ENCODE measurements at regions not wholly inside any gene's neighbourhood (a gene's known extent, or its start where the extent isn't known, plus 50 kb on each side); places are given as distances from the start of the nearest gene placed in this dataset.

DNA sequence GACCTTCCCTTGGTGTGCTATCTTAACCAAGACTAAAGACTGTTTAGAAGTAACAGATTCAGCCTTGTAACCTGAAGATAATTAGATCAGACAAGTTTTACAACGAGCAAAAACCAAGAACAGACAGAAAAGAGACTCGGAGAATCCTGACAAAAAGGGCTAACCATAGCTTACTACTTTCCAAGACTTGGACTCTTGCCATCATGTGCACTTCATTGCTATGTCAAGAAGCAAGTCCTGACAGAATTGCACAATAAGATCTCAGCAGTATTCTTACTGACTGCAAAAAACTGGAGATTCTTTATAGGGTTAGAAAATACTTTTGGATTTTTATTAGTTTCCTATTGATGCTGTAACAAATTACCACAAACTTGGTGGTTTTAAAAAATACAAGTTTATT lies 1539.0 kb upstream of the NUDT12 start:
- TF ChIP-seq, protein P1, sequence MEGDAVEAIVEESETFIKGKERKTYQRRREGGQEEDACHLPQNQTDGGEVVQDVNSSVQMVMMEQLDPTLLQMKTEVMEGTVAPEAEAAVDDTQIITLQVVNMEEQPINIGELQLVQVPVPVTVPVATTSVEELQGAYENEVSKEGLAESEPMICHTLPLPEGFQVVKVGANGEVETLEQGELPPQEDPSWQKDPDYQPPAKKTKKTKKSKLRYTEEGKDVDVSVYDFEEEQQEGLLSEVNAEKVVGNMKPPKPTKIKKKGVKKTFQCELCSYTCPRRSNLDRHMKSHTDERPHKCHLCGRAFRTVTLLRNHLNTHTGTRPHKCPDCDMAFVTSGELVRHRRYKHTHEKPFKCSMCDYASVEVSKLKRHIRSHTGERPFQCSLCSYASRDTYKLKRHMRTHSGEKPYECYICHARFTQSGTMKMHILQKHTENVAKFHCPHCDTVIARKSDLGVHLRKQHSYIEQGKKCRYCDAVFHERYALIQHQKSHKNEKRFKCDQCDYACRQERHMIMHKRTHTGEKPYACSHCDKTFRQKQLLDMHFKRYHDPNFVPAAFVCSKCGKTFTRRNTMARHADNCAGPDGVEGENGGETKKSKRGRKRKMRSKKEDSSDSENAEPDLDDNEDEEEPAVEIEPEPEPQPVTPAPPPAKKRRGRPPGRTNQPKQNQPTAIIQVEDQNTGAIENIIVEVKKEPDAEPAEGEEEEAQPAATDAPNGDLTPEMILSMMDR (IDR thresholded peaks at IDR 0.05; ENCODE audit: poor library complexity), result no peak
- TF ChIP-seq EZH2 (IDR thresholded peaks at IDR 0.05; ENCODE audit: borderline replicate concordance), result no peak
